ENCODE measurements at regions not wholly inside any gene's neighbourhood (a gene's known extent, or its start where the extent isn't known, plus 50 kb on each side); places are given as distances from the start of the nearest gene placed in this dataset.
"Not testable (repeated sequence)": the region's sequence is repeated elsewhere in the genome, so short reads cannot be mapped to it uniquely, and the experiment has no call there.

- H3K79me2 ChIP-seq (ENCODE audit: control insufficient read depth, insufficient read depth, low read length); BruUV-seq (replicated peaks); POLR2A ChIA-PET; DNase-seq (ENCODE audit: low read depth, low spot score); H3K4me1 ChIP-seq (ENCODE audit: control insufficient read depth, insufficient read depth, low read length); RAD21 ChIA-PET (ENCODE audit: unreplicated experiment); H4K20me1 ChIP-seq (ENCODE audit: control insufficient read depth, insufficient read depth); H3K9me3 ChIP-seq (replicated peaks; ENCODE audit: control insufficient read depth, insufficient read depth, low read length); FAIRE-seq; SMC1A ChIA-PET (ENCODE audit: uncharacterized antibody, unreplicated experiment); H3K36me3 ChIP-seq (ENCODE audit: control insufficient read depth in 2 of 2, insufficient read depth in 2 of 2, low read length in 1 of 2); H3K9ac ChIP-seq (ENCODE audit: control insufficient read depth, insufficient read depth, low read length); H3K4me3 ChIP-seq; H3K4me2 ChIP-seq (ENCODE audit: control insufficient read depth, insufficient read depth); H3K27ac ChIP-seq (ENCODE audit: control insufficient read depth, insufficient read depth); in situ Hi-C loops (cut with MboI); ATAC-seq; H3K27me3 ChIP-seq (replicated peaks in 1 of 2; ENCODE audit: control insufficient read depth in 2 of 2, insufficient read depth in 2 of 2, low read length in 1 of 2); H2AFZ ChIP-seq (ENCODE audit: control insufficient read depth, low read depth, low read length): not testable (repeated sequence)
- 79% methylated on average over 26 of the region's 35 CpGs for WGBS (ENCODE audit: insufficient coverage, insufficient replicate concordance, low lambda C conversion rate, missing lambda C conversion rate)
- CTCF ChIA-PET, result interaction anchor here (0.6 to 1.0 kb wide), 2 partner anchors 10 to 1292 kb away, joined by 3 read pairs; no protein-coding TSS in a partner anchor
- intact Hi-C loops (cut with micrococcal nuclease; ENCODE audit: unreplicated experiment), result loop anchor here (5.0 kb wide), 1 partner anchor 412 kb away; no protein-coding TSS in a partner anchor
Measured at GRCh38 chr4:89489921-89490431, 182.4 kb upstream of the GPRIN3 start.

- CTCF ChIA-PET, result interaction anchor here (1.0 kb wide), 1 partner anchor 9 kb away, joined by 3 read pairs; no protein-coding TSS in a partner anchor
- ATAC-seq (no peak), DNase-seq (ENCODE audit: low read depth, low spot score) (no peak), FAIRE-seq (no peak)
- SMC1A ChIA-PET (ENCODE audit: uncharacterized antibody, unreplicated experiment), result no interaction called here
- in situ Hi-C loops (cut with MboI), result no loop called here
- no peak overlapping the region for H3K4me3 ChIP-seq
- no peak overlapping the region for H3K27ac ChIP-seq (ENCODE audit: control insufficient read depth, insufficient read depth)
- RAD21 ChIA-PET (ENCODE audit: unreplicated experiment), result no interaction called here
- 57% methylated on average over 8 of the region's 13 CpGs for WGBS (ENCODE audit: insufficient coverage, insufficient replicate concordance, low lambda C conversion rate, missing lambda C conversion rate)
- H3K36me3 ChIP-seq (ENCODE audit: control insufficient read depth in 2 of 2, insufficient read depth in 2 of 2, low read length in 1 of 2), result no peaks in the 10 kb centered on the region
- no peak overlapping the region for H3K9ac ChIP-seq (ENCODE audit: control insufficient read depth, insufficient read depth, low read length)
- H3K9me3 ChIP-seq (replicated peaks; ENCODE audit: control insufficient read depth, insufficient read depth, low read length), result no peaks in the 10 kb centered on the region; the same call in 2 of the 3 replicates
- H3K4me1 ChIP-seq (ENCODE audit: control insufficient read depth, insufficient read depth, low read length), result no peaks in the 10 kb centered on the region
- H2AFZ ChIP-seq (ENCODE audit: control insufficient read depth, low read depth, low read length), result no peak overlapping the region
- BruUV-seq (replicated peaks), result no TSS peak
- H3K79me2 ChIP-seq (ENCODE audit: control insufficient read depth, insufficient read depth, low read length), result no peaks in the 10 kb centered on the region
- no peaks in the 10 kb centered on the region for H4K20me1 ChIP-seq (ENCODE audit: control insufficient read depth, insufficient read depth)
- POLR2A ChIA-PET, result no interaction called here
- intact Hi-C loops (cut with micrococcal nuclease; ENCODE audit: unreplicated experiment), result loop anchor here (5.0 kb wide), 1 partner anchor 413 kb away; no protein-coding TSS in a partner anchor
- no peaks in the 10 kb centered on the region for H3K27me3 ChIP-seq (replicated peaks in 1 of 2; ENCODE audit: control insufficient read depth in 2 of 2, insufficient read depth in 2 of 2, low read length in 1 of 2)
- H3K4me2 ChIP-seq (ENCODE audit: control insufficient read depth, insufficient read depth), result no peak overlapping the region
- TF ChIP-seq MTA3 (IDR thresholded peaks at IDR 0.05; ENCODE audit: borderline replicate concordance, low read length), result no peak
- TF ChIP-seq POU2F2 (IDR thresholded peaks at IDR 0.05; ENCODE audit: borderline replicate concordance, low read depth, low read length), result no peak
- no peak for TF ChIP-seq ATF3 (IDR thresholded peaks at IDR 0.05; ENCODE audit: borderline replicate concordance, extremely low read depth, low read depth, low read length)
- TF ChIP-seq PBX3 (IDR thresholded peaks at IDR 0.05; ENCODE audit: insufficient replicate concordance, low read depth, low read length), result no peak
- TF ChIP-seq YBX1 (IDR thresholded peaks at IDR 0.05), result no peak
- no peak for TF ChIP-seq FOS (IDR thresholded peaks at IDR 0.05; ENCODE audit: borderline replicate concordance, extremely low read depth, insufficient read length)
- no peak for TF ChIP-seq STAT3 (IDR thresholded peaks at IDR 0.05; ENCODE audit: low read depth, low read length)
- TF ChIP-seq SPI1 (IDR thresholded peaks at IDR 0.05; ENCODE audit: borderline replicate concordance, insufficient read depth, low read depth, low read length), result no peak
- no peak for TF ChIP-seq ZBTB33 (IDR thresholded peaks at IDR 0.05)
- TF ChIP-seq RELA (IDR thresholded peaks at IDR 0.05; ENCODE audit: borderline replicate concordance, partially characterized antibody), result no peak
Measured at GRCh38 chr4:89489338-89489771, 181.8 kb upstream of the GPRIN3 start.
